ENCODE measurements at regions not wholly inside any gene's neighbourhood (a gene's known extent, or its start where the extent isn't known, plus 50 kb on each side); places are given as distances from the start of the nearest gene placed in this dataset.

GRCh38 chr7:388023-388960 is 98.3 kb downstream of the FOXL3 start:
- TF ChIP-seq CTCF (IDR thresholded peaks at IDR 0.05 in 8 of 11, conservative IDR thresholded peaks at IDR 0.05 in 3 of 11) (no peak), POLR2AphosphoS5 (IDR thresholded peaks at IDR 0.05) (peak in 2 of 3 donors; percentile 63 to 81)
